SU-DHL-6 (cell line): ENCODE measurements at regions not wholly inside any gene's neighbourhood (a gene's known extent, or its start where the extent isn't known, plus 50 kb on each side); places are given as distances from the start of the nearest gene placed in this dataset.

Experiments used
- H2AFZ ChIP-seq: fragments of 200-600 bp; sonication (generic); 2 replicates; pipeline ENCODE4 v1.6.1; 2014; ENCODE audit warnings: low read depth, mild to moderate bottlenecking, moderate library complexity, mixed read lengths, antibody characterized with exemption, low read length; ENCODE audit not compliant: severe bottlenecking
- H3F3A ChIP-seq: fragments of 200-600 bp; shearing (Covaris generic); 2 replicates; pipeline ENCODE4 v1.6.0; 2016; ENCODE audit warnings: antibody characterized with exemption, mild to moderate bottlenecking; ENCODE audit not compliant: insufficient read depth
- H3K27ac ChIP-seq: fragments of 200-600 bp; sonication (generic); 2 replicates; pipeline ENCODE4 v1.5.1; 2016; ENCODE audit warnings: low read depth, mild to moderate bottlenecking, low read length, moderate library complexity, mixed read lengths
- H3K27me3 ChIP-seq: fragments of 200-600 bp; sonication (generic), shearing (Covaris generic); 2 replicates; pipeline ENCODE4 v1.6.0; 2014; ENCODE audit warnings: mild to moderate bottlenecking, low read length
- H3K36me3 ChIP-seq: fragments of 200-600 bp; sonication (generic); 2 replicates; pipeline ENCODE4 v1.6.1; 2014; ENCODE audit warnings: mild to moderate bottlenecking, low read length, mixed read lengths
- H3K4me2 ChIP-seq: fragments of 300-600, 200-600 bp; shearing (Covaris generic), sonication (generic); 2 replicates; pipeline ENCODE4 v1.6.0; 2014; ENCODE audit warnings: low read length, low read depth, mild to moderate bottlenecking; ENCODE audit not compliant: poor library complexity, severe bottlenecking
- H3K4me3 ChIP-seq: fragments of 200-600 bp; sonication (generic); 2 replicates; pipeline ENCODE4 v1.5.1; 2014; ENCODE audit warnings: antibody characterized with exemption, low read length, mild to moderate bottlenecking, mixed read lengths; ENCODE audit not compliant: insufficient read depth, poor library complexity, severe bottlenecking
- H3K79me2 ChIP-seq: fragments of 200-600 bp; sonication (generic); 2 replicates; pipeline ENCODE4 v1.6.1; 2014; ENCODE audit warnings: mild to moderate bottlenecking, low read length, moderate library complexity; ENCODE audit not compliant: insufficient read depth
- H3K9ac ChIP-seq: fragments of 200-600 bp; sonication (generic); 2 replicates; pipeline ENCODE4 v1.7.0; 2014; ENCODE audit warnings: mild to moderate bottlenecking, low read length
- H3K9me2 ChIP-seq: fragments of 200-600 bp; sonication (generic); replicated peaks from 2 replicates; pipeline ENCODE4 v1.6.1; 2014; ENCODE audit warnings: low read length; ENCODE audit not compliant: insufficient read depth
- H3K9me3 ChIP-seq: fragments of 200-600 bp; sonication (generic); 2 replicates; pipeline ENCODE4 v1.6.1; 2014; ENCODE audit warnings: low read length, mixed read lengths; ENCODE audit not compliant: insufficient read depth
- H4K20me1 ChIP-seq: fragments of 200-600 bp; sonication (generic); 2 replicates; pipeline ENCODE4 v1.6.1; 2014; ENCODE audit warnings: low read depth, mild to moderate bottlenecking, antibody characterized with exemption, low read length, moderate library complexity, mixed read lengths
- EZH2phosphoT487 ChIP-seq: fragments of 200-600 bp; sonication (generic), shearing (Covaris generic); conservative IDR thresholded peaks from 2 replicates; pipeline ENCODE4 v1.6.1; 2018; ENCODE audit warnings: mild to moderate bottlenecking, antibody characterized with exemption, low read length, moderate library complexity, mixed read lengths
- TF ChIP-seq, protein P1 (sequence below): fragments of 200-600 bp; sonication (generic); IDR thresholded peaks from one replicate; pipeline ENCODE4 v1.5.1; 2017; ENCODE audit warnings: antibody characterized with exemption, mild to moderate bottlenecking, low read length, moderate library complexity; ENCODE audit not compliant: insufficient read depth, poor library complexity, severe bottlenecking

DNA sequence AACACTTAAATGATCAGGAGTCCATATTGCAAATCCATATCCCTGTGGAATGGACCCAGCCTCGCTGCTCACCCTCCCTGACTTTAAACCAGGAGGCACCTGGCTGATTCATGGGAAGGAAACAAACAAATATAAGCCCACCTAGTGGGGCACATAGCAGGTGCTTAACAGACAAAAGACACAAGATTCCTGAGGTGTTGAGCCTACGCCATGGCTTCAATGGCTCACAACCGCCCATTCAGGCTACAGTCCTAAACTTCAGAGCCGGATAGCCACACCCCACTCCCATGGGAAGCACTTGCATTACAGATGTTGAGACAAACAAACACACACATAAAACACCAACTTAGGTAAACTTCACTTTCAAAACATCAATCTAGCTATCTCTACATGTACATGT, 359.9 kb downstream of the ICE1 start:
- no peaks in the 10 kb centered on the region for H3K27me3 ChIP-seq
- no peaks in the 10 kb centered on the region for H3K36me3 ChIP-seq
- no peaks in the 10 kb centered on the region for H3F3A ChIP-seq
- no peak overlapping the region for H3K4me2 ChIP-seq
- TF ChIP-seq EZH2phosphoT487 = no peak
- TF ChIP-seq, protein P1, sequence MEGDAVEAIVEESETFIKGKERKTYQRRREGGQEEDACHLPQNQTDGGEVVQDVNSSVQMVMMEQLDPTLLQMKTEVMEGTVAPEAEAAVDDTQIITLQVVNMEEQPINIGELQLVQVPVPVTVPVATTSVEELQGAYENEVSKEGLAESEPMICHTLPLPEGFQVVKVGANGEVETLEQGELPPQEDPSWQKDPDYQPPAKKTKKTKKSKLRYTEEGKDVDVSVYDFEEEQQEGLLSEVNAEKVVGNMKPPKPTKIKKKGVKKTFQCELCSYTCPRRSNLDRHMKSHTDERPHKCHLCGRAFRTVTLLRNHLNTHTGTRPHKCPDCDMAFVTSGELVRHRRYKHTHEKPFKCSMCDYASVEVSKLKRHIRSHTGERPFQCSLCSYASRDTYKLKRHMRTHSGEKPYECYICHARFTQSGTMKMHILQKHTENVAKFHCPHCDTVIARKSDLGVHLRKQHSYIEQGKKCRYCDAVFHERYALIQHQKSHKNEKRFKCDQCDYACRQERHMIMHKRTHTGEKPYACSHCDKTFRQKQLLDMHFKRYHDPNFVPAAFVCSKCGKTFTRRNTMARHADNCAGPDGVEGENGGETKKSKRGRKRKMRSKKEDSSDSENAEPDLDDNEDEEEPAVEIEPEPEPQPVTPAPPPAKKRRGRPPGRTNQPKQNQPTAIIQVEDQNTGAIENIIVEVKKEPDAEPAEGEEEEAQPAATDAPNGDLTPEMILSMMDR = no peak
- H3K79me2 ChIP-seq = no peaks in the 10 kb centered on the region
- H3K9ac ChIP-seq = no peak overlapping the region
- no peaks in the 10 kb centered on the region for H4K20me1 ChIP-seq
- H3K27ac ChIP-seq = no peak overlapping the region
- no peak overlapping the region for H3K4me3 ChIP-seq
- no peaks in the 10 kb centered on the region for H3K9me3 ChIP-seq
- H3K9me2 ChIP-seq = no peaks in the 10 kb centered on the region
- H2AFZ ChIP-seq = no peak overlapping the region

DNA sequence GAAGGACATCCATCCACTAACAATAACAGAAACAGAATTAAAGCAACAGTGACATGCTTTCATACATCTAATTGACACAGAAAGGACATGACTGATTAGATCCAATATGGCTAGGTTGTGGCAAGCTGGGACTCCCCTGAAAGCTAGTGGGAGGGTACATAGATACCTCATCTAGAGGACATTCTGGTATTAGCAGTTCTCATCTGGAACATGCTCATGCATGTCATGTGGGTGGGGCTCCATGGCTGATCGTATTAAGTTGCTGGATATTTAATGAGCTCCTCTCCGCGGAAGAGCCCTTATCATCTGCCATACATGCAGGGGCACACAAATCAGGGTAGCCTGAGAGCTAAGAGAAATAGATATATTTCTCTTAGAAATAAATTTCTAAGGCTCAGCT, 358.9 kb downstream of the ICE1 start:
- no peak overlapping the region for H2AFZ ChIP-seq
- H3K27ac ChIP-seq = no peak overlapping the region
- no peaks in the 10 kb centered on the region for H4K20me1 ChIP-seq
- TF ChIP-seq, protein P1 = no peak
- no peak for TF ChIP-seq EZH2phosphoT487
- no peak overlapping the region for H3K9ac ChIP-seq
- no peaks in the 10 kb centered on the region for H3K9me3 ChIP-seq
- no peak overlapping the region for H3K4me3 ChIP-seq
- no peaks in the 10 kb centered on the region for H3K79me2 ChIP-seq
- H3K27me3 ChIP-seq = no peaks in the 10 kb centered on the region
- no peak overlapping the region for H3K4me2 ChIP-seq
- no peaks in the 10 kb centered on the region for H3F3A ChIP-seq
- no peaks in the 10 kb centered on the region for H3K36me3 ChIP-seq
- H3K9me2 ChIP-seq = no peaks in the 10 kb centered on the region

GRCh38 chr5:5780253-5780652, 357.8 kb downstream of the ICE1 start:
- no peak for TF ChIP-seq EZH2phosphoT487
- TF ChIP-seq, protein P1 = no peak
- H3K79me2 ChIP-seq = no peaks in the 10 kb centered on the region

More at GRCh38 chr5:5780253-5780652, 357.8 kb downstream of the ICE1 start:
- no peaks in the 10 kb centered on the region for H4K20me1 ChIP-seq
- no peak overlapping the region for H3K9ac ChIP-seq
- no peak overlapping the region for H3K27ac ChIP-seq
- H3K4me3 ChIP-seq = no peak overlapping the region
- no peaks in the 10 kb centered on the region for H3K9me2 ChIP-seq
- H2AFZ ChIP-seq = no peak overlapping the region
- no peaks in the 10 kb centered on the region for H3K36me3 ChIP-seq
- no peaks in the 10 kb centered on the region for H3F3A ChIP-seq
- H3K4me2 ChIP-seq = no peak overlapping the region
- no peaks in the 10 kb centered on the region for H3K9me3 ChIP-seq
- H3K27me3 ChIP-seq = no peaks in the 10 kb centered on the region
